DOHH2 (cell line): ENCODE measurements at regions not wholly inside any gene's neighbourhood (a gene's known extent, or its start where the extent isn't known, plus 50 kb on each side); places are given as distances from the start of the nearest gene placed in this dataset.

Experiments
- H3F3A ChIP-seq: fragments of 200-600 bp; sonication (generic), shearing (Covaris generic); 2 replicates; pipeline ENCODE4 v1.6.0; 2016; ENCODE audit warnings: antibody characterized with exemption, mild to moderate bottlenecking; ENCODE audit not compliant: control insufficient read depth, insufficient read depth
- H3K27ac ChIP-seq: fragments of 200-600 bp; sonication (generic); 2 replicates; pipeline ENCODE4 v1.5.1; 2014; ENCODE audit warnings: low read depth, mild to moderate bottlenecking, low read length, moderate library complexity
- H3K27me3 ChIP-seq: fragments of 200-600 bp; sonication (generic); 2 replicates; pipeline ENCODE4 v1.6.1; 2014; ENCODE audit warnings: mild to moderate bottlenecking, low read length, mixed read lengths; ENCODE audit not compliant: control insufficient read depth
- H3K36me3 ChIP-seq: fragments of 200-600 bp; sonication (generic); 2 replicates; pipeline ENCODE4 v1.6.1; 2014; ENCODE audit warnings: mild to moderate bottlenecking, low read length, moderate library complexity, mixed read lengths; ENCODE audit not compliant: control insufficient read depth
- H3K4me1 ChIP-seq: fragments of 200-600 bp; sonication (generic); 2 replicates; pipeline ENCODE4 v1.6.1; 2014; ENCODE audit warnings: mild to moderate bottlenecking, low read length, mixed read lengths; ENCODE audit not compliant: control insufficient read depth
- H3K4me2 ChIP-seq: fragments of 200-600 bp; sonication (generic); 2 replicates; pipeline ENCODE4 v1.6.0; 2014; ENCODE audit warnings: mild to moderate bottlenecking, low read length, moderate library complexity
- H3K4me3 ChIP-seq: fragments of 200-600 bp; sonication (generic); 2 replicates; pipeline ENCODE4 v1.5.1; 2014; ENCODE audit warnings: mild to moderate bottlenecking, low read length, mixed read lengths
- H3K79me2 ChIP-seq: fragments of 200-600 bp; sonication (generic); 2 replicates; pipeline ENCODE4 v1.6.1; 2014; ENCODE audit warnings: mild to moderate bottlenecking, low read length, mixed read lengths; ENCODE audit not compliant: control insufficient read depth
- H3K9me2 ChIP-seq: fragments of 200-600 bp; sonication (generic); replicated peaks from 2 replicates; pipeline ENCODE4 v1.6.1; 2014; ENCODE audit warnings: mild to moderate bottlenecking, low read length, mixed read lengths; ENCODE audit not compliant: control insufficient read depth
- H3K9me3 ChIP-seq: fragments of 200-600 bp; sonication (generic); 2 replicates; pipeline ENCODE4 v1.6.1; 2014; ENCODE audit warnings: antibody characterized with exemption, low read length, mixed read lengths; ENCODE audit not compliant: control insufficient read depth, insufficient read depth
- H4K20me1 ChIP-seq: fragments of 200-600 bp; sonication (generic); 2 replicates; pipeline ENCODE4 v1.6.0; 2014; ENCODE audit warnings: low read depth, mild to moderate bottlenecking, antibody characterized with exemption, low read length, moderate library complexity; ENCODE audit not compliant: control insufficient read depth, insufficient read depth
- EZH2phosphoT487 ChIP-seq: fragments of 200-600 bp; sonication (generic); IDR thresholded peaks from 2 replicates; pipeline ENCODE4 v1.6.1; 2017; ENCODE audit warnings: borderline replicate concordance, mild to moderate bottlenecking, antibody characterized with exemption, low read length, moderate library complexity, mixed read lengths
- TF ChIP-seq, protein P1 (sequence below): fragments of 200-600 bp; sonication (generic); IDR thresholded peaks from one replicate; pipeline ENCODE4 v1.5.1; 2014; ENCODE audit warnings: antibody characterized with exemption, mild to moderate bottlenecking, low read depth, low read length; ENCODE audit not compliant: poor library complexity, severe bottlenecking

DNA sequence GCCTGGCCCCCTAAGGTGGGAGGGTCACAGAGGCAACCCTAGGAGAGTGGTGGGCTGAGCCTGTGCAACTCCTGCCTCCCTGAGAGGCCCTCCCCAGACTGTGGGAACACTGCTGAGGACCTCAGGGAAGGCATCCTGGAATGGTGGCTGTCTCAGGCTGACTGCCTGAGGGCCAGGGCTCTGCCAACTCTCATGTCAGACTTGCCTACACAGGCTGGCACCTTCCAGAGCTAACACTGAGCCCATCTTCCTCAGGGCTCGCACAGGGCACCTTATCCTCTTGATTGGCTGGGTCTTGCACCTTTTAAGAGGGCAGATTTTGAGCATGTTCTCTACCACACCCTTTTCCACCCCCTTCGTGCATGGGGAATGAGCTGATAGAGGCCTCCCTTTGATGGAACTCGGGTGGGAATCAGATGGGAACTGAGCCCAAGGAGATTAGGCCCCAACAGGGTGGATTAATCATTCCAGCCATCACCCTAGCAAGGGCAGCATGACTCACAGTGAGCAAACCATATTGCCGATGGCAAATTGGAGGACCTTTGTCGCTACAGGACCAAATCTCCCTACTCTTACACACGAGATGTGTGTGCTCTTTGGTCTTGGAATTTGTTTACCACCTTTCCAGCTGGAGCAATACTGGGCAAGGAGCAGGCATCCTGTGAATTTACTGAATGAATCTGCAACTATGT lies 702.8 kb downstream of the VRK1 start:
- H3K36me3 ChIP-seq, result no peaks in the 10 kb centered on the region
- H3K79me2 ChIP-seq, result no peaks in the 10 kb centered on the region
- no peaks in the 10 kb centered on the region for H3F3A ChIP-seq
- H3K4me3 ChIP-seq, result no peak overlapping the region
- no peak overlapping the region for H3K27ac ChIP-seq
- H3K9me3 ChIP-seq, result no peaks in the 10 kb centered on the region
- TF ChIP-seq, protein P1, sequence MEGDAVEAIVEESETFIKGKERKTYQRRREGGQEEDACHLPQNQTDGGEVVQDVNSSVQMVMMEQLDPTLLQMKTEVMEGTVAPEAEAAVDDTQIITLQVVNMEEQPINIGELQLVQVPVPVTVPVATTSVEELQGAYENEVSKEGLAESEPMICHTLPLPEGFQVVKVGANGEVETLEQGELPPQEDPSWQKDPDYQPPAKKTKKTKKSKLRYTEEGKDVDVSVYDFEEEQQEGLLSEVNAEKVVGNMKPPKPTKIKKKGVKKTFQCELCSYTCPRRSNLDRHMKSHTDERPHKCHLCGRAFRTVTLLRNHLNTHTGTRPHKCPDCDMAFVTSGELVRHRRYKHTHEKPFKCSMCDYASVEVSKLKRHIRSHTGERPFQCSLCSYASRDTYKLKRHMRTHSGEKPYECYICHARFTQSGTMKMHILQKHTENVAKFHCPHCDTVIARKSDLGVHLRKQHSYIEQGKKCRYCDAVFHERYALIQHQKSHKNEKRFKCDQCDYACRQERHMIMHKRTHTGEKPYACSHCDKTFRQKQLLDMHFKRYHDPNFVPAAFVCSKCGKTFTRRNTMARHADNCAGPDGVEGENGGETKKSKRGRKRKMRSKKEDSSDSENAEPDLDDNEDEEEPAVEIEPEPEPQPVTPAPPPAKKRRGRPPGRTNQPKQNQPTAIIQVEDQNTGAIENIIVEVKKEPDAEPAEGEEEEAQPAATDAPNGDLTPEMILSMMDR, result no peak
- no peak for TF ChIP-seq EZH2phosphoT487
- no peaks in the 10 kb centered on the region for H3K27me3 ChIP-seq
- H3K4me1 ChIP-seq, result no peaks in the 10 kb centered on the region
- H3K9me2 ChIP-seq, result no peaks in the 10 kb centered on the region
- no peaks in the 10 kb centered on the region for H4K20me1 ChIP-seq
- H3K4me2 ChIP-seq, result no peak overlapping the region

DNA sequence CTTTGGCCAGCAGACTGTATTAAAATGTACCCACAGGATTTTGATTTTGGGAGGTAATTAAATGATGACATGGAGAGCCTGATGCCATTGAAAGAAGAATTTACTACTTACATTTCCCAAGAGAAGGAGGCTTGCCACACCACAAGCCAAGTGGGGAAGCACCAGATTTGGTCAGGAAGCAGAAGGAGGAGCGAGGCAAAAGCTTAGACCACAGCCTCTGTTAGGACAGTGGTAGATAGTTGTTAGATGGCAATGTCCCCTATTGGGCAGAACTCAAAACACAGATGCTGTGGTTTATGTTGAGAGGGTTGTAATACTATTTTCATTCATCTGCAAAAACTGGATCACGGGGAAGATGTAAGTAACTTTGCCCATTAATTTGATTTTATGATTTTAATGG lies 709.4 kb downstream of the VRK1 start:
- H3K4me1 ChIP-seq, result no peaks in the 10 kb centered on the region
- H3F3A ChIP-seq, result no peaks in the 10 kb centered on the region
- no peaks in the 10 kb centered on the region for H3K27me3 ChIP-seq
- H3K4me3 ChIP-seq, result no peak overlapping the region
- H3K27ac ChIP-seq, result no peak overlapping the region
- H3K9me2 ChIP-seq, result no peaks in the 10 kb centered on the region
- H3K9me3 ChIP-seq, result no peaks in the 10 kb centered on the region; the same call in 1 of the 2 replicates
- no peak for TF ChIP-seq EZH2phosphoT487
- H3K4me2 ChIP-seq, result no peak overlapping the region
- H3K79me2 ChIP-seq, result no peaks in the 10 kb centered on the region
- H4K20me1 ChIP-seq, result no peaks in the 10 kb centered on the region
- no peaks in the 10 kb centered on the region for H3K36me3 ChIP-seq

DNA sequence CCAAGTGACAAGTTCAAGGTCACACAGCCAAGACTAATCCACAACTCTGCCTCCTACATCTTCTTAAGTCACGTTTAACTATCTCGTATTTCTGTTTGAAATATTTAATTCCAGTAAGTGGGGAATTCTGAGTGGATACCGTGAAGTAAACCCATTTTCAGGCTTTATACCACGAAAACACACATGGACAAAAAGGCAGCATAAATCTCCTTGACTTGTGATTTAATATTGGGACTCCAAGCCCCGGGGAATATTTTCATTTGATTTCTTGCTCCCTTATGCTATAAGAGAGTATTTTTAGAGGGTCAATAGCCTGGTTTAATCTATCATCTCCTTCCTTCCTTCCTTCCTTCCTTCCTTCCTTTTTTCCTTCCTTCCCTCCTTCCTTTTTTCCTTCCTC lies 716.7 kb downstream of the VRK1 start:
- Histone ChIP-seq H3K27me3 (no peaks in the 10 kb centered on the region), H3K4me1 (no peaks in the 10 kb centered on the region), H3F3A (no peaks in the 10 kb centered on the region), H3K36me3 (no peaks in the 10 kb centered on the region), H3K9me2 (no peaks in the 10 kb centered on the region), H3K4me3 (no peak overlapping the region), H4K20me1 (no peaks in the 10 kb centered on the region), H3K9me3 (no peaks in the 10 kb centered on the region; the same call in 1 of the 2 replicates), H3K27ac (no peak overlapping the region), H3K79me2 (no peaks in the 10 kb centered on the region), H3K4me2 (no peak overlapping the region)
- TF ChIP-seq EZH2phosphoT487, result no peak
- TF ChIP-seq, protein P1, result no peak

DNA sequence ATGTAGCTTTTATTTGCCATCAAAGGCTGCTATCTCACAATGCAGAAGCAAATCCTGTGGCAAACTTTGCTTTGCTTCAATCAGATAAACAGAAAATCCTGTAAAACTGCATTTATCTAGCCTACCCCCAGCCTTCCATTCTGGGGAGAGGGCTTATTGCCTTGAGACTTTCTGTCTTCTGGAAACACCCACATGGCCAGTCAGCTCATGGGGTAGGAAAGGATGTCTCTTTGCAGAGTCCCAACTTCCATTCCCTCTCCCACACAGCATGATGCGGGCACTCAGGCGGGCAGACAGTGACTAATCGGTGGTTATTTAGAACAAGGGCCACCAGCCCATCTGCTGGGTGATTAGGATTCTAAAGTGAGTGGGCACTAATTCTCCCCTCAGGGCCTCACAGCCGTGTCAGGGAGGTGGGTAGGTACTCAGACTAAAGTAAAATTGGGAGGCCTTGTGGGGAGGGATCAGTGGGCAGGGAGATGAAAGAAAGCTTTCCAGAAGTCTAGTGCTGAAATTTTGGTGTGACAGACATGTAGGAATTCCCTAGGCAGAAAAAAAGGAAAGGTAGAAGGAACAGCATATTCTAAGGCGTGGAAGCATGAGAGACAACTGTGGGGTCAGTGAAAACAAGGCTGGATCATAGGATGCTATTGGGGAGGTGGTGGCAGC lies 720.5 kb downstream of the VRK1 start:
- no peaks in the 10 kb centered on the region for H4K20me1 ChIP-seq
- no peak for TF ChIP-seq EZH2phosphoT487
- TF ChIP-seq, protein P1, result no peak
- H3F3A ChIP-seq, result no peaks in the 10 kb centered on the region
- no peaks in the 10 kb centered on the region for H3K4me1 ChIP-seq
- H3K36me3 ChIP-seq, result no peaks in the 10 kb centered on the region
- H3K9me3 ChIP-seq, result no peaks in the 10 kb centered on the region
- H3K27me3 ChIP-seq, result no peaks in the 10 kb centered on the region
- no peaks in the 10 kb centered on the region for H3K79me2 ChIP-seq
- H3K9me2 ChIP-seq, result no peaks in the 10 kb centered on the region
- no peak overlapping the region for H3K27ac ChIP-seq
- H3K4me2 ChIP-seq, result no peak overlapping the region
- H3K4me3 ChIP-seq, result no peak overlapping the region
